ENCODE measurements at regions not wholly inside any gene's neighbourhood (a gene's known extent, or its start where the extent isn't known, plus 50 kb on each side); places are given as distances from the start of the nearest gene placed in this dataset.

DNA sequence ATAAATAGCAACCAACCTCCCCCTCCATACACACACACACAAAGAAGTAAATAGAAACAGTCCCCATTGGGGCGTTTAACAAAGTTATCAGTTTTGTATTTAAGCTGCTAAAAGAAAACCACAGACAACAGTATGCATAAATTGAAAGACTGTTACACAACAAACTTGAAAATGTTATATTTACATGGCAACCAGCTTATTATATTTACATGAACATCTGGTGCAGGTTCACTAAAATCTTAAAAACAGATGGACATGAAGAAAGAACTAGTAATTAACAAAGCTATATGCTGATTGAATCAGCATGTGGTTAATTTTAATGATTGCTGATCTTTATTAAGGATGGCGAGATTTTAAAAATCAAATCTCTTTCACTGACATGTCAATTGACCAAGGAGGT is 384.7 kb downstream of the LRRIQ3 start:
- no peaks in the 10 kb centered on the region for H3K79me2 ChIP-seq (ENCODE audit: control insufficient read depth, insufficient read depth, low read length)
- WGBS (ENCODE audit: insufficient coverage, insufficient replicate concordance, low lambda C conversion rate, missing lambda C conversion rate), result 0% methylated on average over 2 of the region's 2 CpGs
- no peak for TF ChIP-seq SRF (IDR thresholded peaks at IDR 0.05; ENCODE audit: low read depth in 2 of 2, low read length in 2 of 2)
- TF ChIP-seq IKZF1 (conservative IDR thresholded peaks at IDR 0.05), result no peak
- TF ChIP-seq MYC (IDR thresholded peaks at IDR 0.05; ENCODE audit: insufficient read depth, insufficient read length, insufficient replicate concordance, low read length, severe bottlenecking), result no peak
- TF ChIP-seq CBX3 (IDR thresholded peaks at IDR 0.05; ENCODE audit: borderline replicate concordance, low read depth), result no peak
- no peak for TF ChIP-seq FOXK2 (IDR thresholded peaks at IDR 0.05)
- TF ChIP-seq, protein P1, sequence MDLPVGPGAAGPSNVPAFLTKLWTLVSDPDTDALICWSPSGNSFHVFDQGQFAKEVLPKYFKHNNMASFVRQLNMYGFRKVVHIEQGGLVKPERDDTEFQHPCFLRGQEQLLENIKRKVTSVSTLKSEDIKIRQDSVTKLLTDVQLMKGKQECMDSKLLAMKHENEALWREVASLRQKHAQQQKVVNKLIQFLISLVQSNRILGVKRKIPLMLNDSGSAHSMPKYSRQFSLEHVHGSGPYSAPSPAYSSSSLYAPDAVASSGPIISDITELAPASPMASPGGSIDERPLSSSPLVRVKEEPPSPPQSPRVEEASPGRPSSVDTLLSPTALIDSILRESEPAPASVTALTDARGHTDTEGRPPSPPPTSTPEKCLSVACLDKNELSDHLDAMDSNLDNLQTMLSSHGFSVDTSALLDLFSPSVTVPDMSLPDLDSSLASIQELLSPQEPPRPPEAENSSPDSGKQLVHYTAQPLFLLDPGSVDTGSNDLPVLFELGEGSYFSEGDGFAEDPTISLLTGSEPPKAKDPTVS (IDR thresholded peaks at IDR 0.05; ENCODE audit: low read depth, low read length), result no peak
- TF ChIP-seq, protein P2, sequence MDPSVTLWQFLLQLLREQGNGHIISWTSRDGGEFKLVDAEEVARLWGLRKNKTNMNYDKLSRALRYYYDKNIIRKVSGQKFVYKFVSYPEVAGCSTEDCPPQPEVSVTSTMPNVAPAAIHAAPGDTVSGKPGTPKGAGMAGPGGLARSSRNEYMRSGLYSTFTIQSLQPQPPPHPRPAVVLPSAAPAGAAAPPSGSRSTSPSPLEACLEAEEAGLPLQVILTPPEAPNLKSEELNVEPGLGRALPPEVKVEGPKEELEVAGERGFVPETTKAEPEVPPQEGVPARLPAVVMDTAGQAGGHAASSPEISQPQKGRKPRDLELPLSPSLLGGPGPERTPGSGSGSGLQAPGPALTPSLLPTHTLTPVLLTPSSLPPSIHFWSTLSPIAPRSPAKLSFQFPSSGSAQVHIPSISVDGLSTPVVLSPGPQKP (IDR thresholded peaks at IDR 0.05; ENCODE audit: low read depth, low read length), result no peak
- TF ChIP-seq MYB (IDR thresholded peaks at IDR 0.05; ENCODE audit: borderline replicate concordance, low read depth, low read length), result no peak
- TF ChIP-seq HDAC6 (IDR thresholded peaks at IDR 0.05; ENCODE audit: unreplicated experiment), result no peak
- no peak for TF ChIP-seq MEF2B (IDR thresholded peaks at IDR 0.05; ENCODE audit: partially characterized antibody, poor library complexity, severe bottlenecking)
- TF ChIP-seq MTA3 (IDR thresholded peaks at IDR 0.05; ENCODE audit: borderline replicate concordance, low read length), result no peak
- TF ChIP-seq ESRRA (IDR thresholded peaks at IDR 0.05; ENCODE audit: low read length), result no peak
- no peak for TF ChIP-seq TBL1XR1 (IDR thresholded peaks at IDR 0.05; ENCODE audit: low read depth, low read length)
- no peak for TF ChIP-seq ZNF217 (IDR thresholded peaks at IDR 0.05)
- no peak for TF ChIP-seq HCFC1 (IDR thresholded peaks at IDR 0.05; ENCODE audit: low read length)
- TF ChIP-seq LARP7 (IDR thresholded peaks at IDR 0.05), result no peak
- TF ChIP-seq, protein P3, sequence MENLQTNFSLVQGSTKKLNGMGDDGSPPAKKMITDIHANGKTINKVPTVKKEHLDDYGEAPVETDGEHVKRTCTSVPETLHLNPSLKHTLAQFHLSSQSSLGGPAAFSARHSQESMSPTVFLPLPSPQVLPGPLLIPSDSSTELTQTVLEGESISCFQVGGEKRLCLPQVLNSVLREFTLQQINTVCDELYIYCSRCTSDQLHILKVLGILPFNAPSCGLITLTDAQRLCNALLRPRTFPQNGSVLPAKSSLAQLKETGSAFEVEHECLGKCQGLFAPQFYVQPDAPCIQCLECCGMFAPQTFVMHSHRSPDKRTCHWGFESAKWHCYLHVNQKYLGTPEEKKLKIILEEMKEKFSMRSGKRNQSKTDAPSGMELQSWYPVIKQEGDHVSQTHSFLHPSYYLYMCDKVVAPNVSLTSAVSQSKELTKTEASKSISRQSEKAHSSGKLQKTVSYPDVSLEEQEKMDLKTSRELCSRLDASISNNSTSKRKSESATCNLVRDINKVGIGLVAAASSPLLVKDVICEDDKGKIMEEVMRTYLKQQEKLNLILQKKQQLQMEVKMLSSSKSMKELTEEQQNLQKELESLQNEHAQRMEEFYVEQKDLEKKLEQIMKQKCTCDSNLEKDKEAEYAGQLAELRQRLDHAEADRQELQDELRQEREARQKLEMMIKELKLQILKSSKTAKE (IDR thresholded peaks at IDR 0.05; ENCODE audit: low read depth, poor library complexity, severe bottlenecking), result no peak
- TF ChIP-seq SREBF1 (IDR thresholded peaks at IDR 0.05; ENCODE audit: low read length), result no peak
- no peaks in the 10 kb centered on the region for H3K4me1 ChIP-seq (ENCODE audit: control insufficient read depth, insufficient read depth, low read length)
- SMC1A ChIA-PET (ENCODE audit: uncharacterized antibody, unreplicated experiment), result interaction anchor here (0.7 kb wide), 1 partner anchor 393 kb away, joined by 3 read pairs; no protein-coding TSS in a partner anchor
- no peaks in the 10 kb centered on the region for H3K27me3 ChIP-seq (replicated peaks in 1 of 2; ENCODE audit: control insufficient read depth in 2 of 2, insufficient read depth in 2 of 2, low read length in 1 of 2)
- H3K9me3 ChIP-seq (replicated peaks; ENCODE audit: control insufficient read depth, insufficient read depth, low read length), result no peaks in the 10 kb centered on the region
- H3K9ac ChIP-seq (ENCODE audit: control insufficient read depth, insufficient read depth, low read length), result no peak overlapping the region
- ATAC-seq (no peak), DNase-seq (ENCODE audit: low read depth, low spot score) (no peak), FAIRE-seq (no peak)
- RAD21 ChIA-PET (ENCODE audit: unreplicated experiment), result interaction anchor here (1.2 kb wide), 1 partner anchor 180 kb away, joined by 3 read pairs; no protein-coding TSS in a partner anchor
- CTCF ChIA-PET, result interaction anchor here (1.4 kb wide), 1 partner anchor 13 kb away, joined by 5 read pairs; no protein-coding TSS in a partner anchor
- no peaks in the 10 kb centered on the region for H3K36me3 ChIP-seq (ENCODE audit: control insufficient read depth in 2 of 2, insufficient read depth in 2 of 2, low read length in 1 of 2)
- no peak overlapping the region for H2AFZ ChIP-seq (ENCODE audit: control insufficient read depth, low read depth, low read length)
- H3K4me3 ChIP-seq, result no peak overlapping the region
- H3K4me2 ChIP-seq (ENCODE audit: control insufficient read depth, insufficient read depth), result no peak overlapping the region
- no peak overlapping the region for H3K27ac ChIP-seq (ENCODE audit: control insufficient read depth, insufficient read depth)
- intact Hi-C loops (cut with micrococcal nuclease; ENCODE audit: unreplicated experiment) (no loop called here), in situ Hi-C loops (cut with MboI) (no loop called here)
- POLR2A ChIA-PET, result no interaction called here
- no TSS peak for BruUV-seq (replicated peaks)
- no peaks in the 10 kb centered on the region for H4K20me1 ChIP-seq (ENCODE audit: control insufficient read depth, insufficient read depth)
